ENCODE measurements at regions not wholly inside any gene's neighbourhood (a gene's known extent, or its start where the extent isn't known, plus 50 kb on each side); places are given as distances from the start of the nearest gene placed in this dataset.

DNA sequence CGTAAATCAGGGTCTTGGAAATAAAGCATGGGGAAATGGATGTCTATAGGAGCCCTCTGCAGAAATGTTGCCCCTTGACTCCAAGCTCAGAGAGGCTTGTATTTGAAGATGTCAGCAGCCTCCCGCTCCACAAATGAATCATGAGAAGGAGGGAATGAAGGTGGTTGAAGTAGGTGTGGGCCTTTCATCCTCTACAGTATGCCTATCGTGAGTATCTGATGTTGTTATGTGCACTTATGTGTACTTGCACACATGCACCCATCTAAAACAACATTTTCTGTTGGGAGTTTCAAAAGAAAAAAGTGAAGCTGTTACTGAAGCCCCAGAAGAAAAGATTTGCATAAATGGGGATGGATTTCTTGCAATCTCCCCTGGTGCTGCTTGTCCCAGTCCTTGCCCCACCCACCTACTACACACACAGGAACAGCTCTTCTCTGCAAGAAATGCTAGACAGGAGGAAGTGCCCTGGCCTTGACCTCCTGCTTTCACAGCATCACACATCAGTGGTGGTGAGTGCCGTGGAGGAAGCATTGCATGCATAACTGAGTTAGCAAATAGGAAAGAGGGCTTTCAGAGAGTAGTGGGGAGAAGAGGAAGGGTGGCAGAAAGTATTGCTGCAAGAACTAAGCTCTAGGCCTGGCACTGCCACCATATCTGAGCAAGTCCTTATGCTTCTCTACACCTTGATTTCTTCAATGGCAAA, 156.1 kb downstream of the SNX18 start:
- BruUV-seq (replicated peaks) = no TSS peak
- DNase-seq (ENCODE audit: low spot score) = peak; percentile 14
- TF ChIP-seq, protein P1, sequence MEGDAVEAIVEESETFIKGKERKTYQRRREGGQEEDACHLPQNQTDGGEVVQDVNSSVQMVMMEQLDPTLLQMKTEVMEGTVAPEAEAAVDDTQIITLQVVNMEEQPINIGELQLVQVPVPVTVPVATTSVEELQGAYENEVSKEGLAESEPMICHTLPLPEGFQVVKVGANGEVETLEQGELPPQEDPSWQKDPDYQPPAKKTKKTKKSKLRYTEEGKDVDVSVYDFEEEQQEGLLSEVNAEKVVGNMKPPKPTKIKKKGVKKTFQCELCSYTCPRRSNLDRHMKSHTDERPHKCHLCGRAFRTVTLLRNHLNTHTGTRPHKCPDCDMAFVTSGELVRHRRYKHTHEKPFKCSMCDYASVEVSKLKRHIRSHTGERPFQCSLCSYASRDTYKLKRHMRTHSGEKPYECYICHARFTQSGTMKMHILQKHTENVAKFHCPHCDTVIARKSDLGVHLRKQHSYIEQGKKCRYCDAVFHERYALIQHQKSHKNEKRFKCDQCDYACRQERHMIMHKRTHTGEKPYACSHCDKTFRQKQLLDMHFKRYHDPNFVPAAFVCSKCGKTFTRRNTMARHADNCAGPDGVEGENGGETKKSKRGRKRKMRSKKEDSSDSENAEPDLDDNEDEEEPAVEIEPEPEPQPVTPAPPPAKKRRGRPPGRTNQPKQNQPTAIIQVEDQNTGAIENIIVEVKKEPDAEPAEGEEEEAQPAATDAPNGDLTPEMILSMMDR (conservative IDR thresholded peaks at IDR 0.05; ENCODE audit: low read length) = no peak
- no peak for TF ChIP-seq EZH2phosphoT487 (IDR thresholded peaks at IDR 0.05; ENCODE audit: borderline replicate concordance, low read depth, low read length)
- Histone ChIP-seq H3K4me3 (ENCODE audit: low read depth, low read length, poor library complexity, severe bottlenecking) (no peak overlapping the region), H3K9me2 (ENCODE audit: insufficient read depth, low read length) (no peaks in the 10 kb centered on the region), H3K27ac (ENCODE audit: low read depth, low read length, poor library complexity, severe bottlenecking) (no peak overlapping the region), H3K4me2 (ENCODE audit: low read length) (no peak overlapping the region), H3K79me2 (ENCODE audit: insufficient read depth, low read depth, low read length) (no peaks in the 10 kb centered on the region), H2AFZ (ENCODE audit: low read length) (no peak overlapping the region), H4K20me1 (ENCODE audit: insufficient read depth, low read length) (no peaks in the 10 kb centered on the region), H3K4me1 (ENCODE audit: insufficient read depth, low read length, poor library complexity, severe bottlenecking) (no peaks in the 10 kb centered on the region), H3K36me3 (ENCODE audit: insufficient read depth, low read length) (no peaks in the 10 kb centered on the region), H3K9me3 (ENCODE audit: low read length) (peaks cover 20% of the 10 kb centered on the region)
- ChIA-PET POLR2A (no interaction called here), CTCF (ENCODE audit: unreplicated experiment) (no interaction called here)
- intact Hi-C loops (cut with micrococcal nuclease; ENCODE audit: unreplicated experiment) = no loop called here

DNA sequence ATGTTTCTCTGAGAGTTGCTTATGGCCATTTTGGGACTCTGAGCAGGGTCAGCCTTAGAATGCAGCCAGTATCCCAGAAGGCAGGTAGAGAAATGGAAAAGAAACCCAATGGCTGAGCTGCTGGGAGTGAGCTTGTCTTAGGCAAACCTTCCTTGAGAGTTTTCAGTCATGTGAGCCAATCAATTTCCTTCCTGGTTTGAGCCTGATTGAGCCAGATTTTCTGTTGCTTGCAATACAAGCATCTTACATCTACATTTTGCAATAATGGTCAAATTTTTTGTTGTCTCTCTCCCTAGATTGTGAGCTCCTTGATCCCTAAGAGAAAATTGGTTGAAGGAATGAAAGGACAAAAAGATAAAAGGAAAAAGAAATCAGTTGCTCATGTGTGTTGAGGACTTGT, 155.3 kb downstream of the SNX18 start:
- Histone ChIP-seq H3K27ac (ENCODE audit: low read depth, low read length, poor library complexity, severe bottlenecking) (no peak overlapping the region), H3K79me2 (ENCODE audit: insufficient read depth, low read depth, low read length) (no peaks in the 10 kb centered on the region), H3K4me2 (ENCODE audit: low read length) (no peak overlapping the region), H3K9me2 (ENCODE audit: insufficient read depth, low read length) (no peaks in the 10 kb centered on the region), H3K9me3 (ENCODE audit: low read length) (peaks cover 20% of the 10 kb centered on the region), H4K20me1 (ENCODE audit: insufficient read depth, low read length) (no peaks in the 10 kb centered on the region), H3K4me1 (ENCODE audit: insufficient read depth, low read length, poor library complexity, severe bottlenecking) (no peaks in the 10 kb centered on the region), H3K4me3 (ENCODE audit: low read depth, low read length, poor library complexity, severe bottlenecking) (no peak overlapping the region), H3K36me3 (ENCODE audit: insufficient read depth, low read length) (no peaks in the 10 kb centered on the region), H2AFZ (ENCODE audit: low read length) (no peak overlapping the region)
- CTCF ChIA-PET (ENCODE audit: unreplicated experiment) = no interaction called here
- POLR2A ChIA-PET = interaction anchor here (1.3 kb wide), 1 partner anchor 14 kb away, joined by 4 read pairs; no protein-coding TSS in a partner anchor
- intact Hi-C loops (cut with micrococcal nuclease; ENCODE audit: unreplicated experiment) = no loop called here
- no peak for DNase-seq (ENCODE audit: low spot score)
- no peak for TF ChIP-seq EZH2phosphoT487 (IDR thresholded peaks at IDR 0.05; ENCODE audit: borderline replicate concordance, low read depth, low read length)
- TF ChIP-seq, protein P1 (conservative IDR thresholded peaks at IDR 0.05; ENCODE audit: low read length) = no peak
- BruUV-seq (replicated peaks) = no TSS peak

DNA sequence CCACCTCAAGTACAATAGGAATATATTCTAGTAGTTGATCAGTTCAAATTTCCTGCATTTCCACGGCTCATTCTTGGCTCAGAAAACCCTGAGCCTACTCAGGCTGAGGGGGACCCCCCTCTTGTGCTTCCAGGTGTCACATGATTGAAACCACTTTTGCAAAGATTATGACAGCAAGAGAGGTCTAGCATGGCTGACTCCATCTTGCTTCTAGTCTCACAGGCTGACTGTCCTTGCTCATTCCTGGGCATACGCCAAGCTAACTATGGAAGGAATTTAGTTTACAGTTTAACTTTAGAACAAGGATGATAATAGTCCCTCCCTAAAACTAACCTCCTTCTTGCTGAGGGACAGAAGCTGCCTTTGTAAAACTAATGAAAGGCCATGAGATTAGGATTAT, 154.1 kb downstream of the SNX18 start:
- Histone ChIP-seq H3K79me2 (ENCODE audit: insufficient read depth, low read depth, low read length) (no peaks in the 10 kb centered on the region), H2AFZ (ENCODE audit: low read length) (no peak overlapping the region), H3K4me2 (ENCODE audit: low read length) (no peak overlapping the region), H4K20me1 (ENCODE audit: insufficient read depth, low read length) (no peaks in the 10 kb centered on the region), H3K9me3 (ENCODE audit: low read length) (peaks cover 20% of the 10 kb centered on the region), H3K9me2 (ENCODE audit: insufficient read depth, low read length) (no peaks in the 10 kb centered on the region), H3K27ac (ENCODE audit: low read depth, low read length, poor library complexity, severe bottlenecking) (no peak overlapping the region), H3K4me1 (ENCODE audit: insufficient read depth, low read length, poor library complexity, severe bottlenecking) (no peaks in the 10 kb centered on the region), H3K4me3 (ENCODE audit: low read depth, low read length, poor library complexity, severe bottlenecking) (no peak overlapping the region), H3K36me3 (ENCODE audit: insufficient read depth, low read length) (no peaks in the 10 kb centered on the region)
- ChIA-PET CTCF (ENCODE audit: unreplicated experiment) (no interaction called here), POLR2A (interaction anchor here (1.3 to 1.6 kb wide), 2 partner anchors 12 to 31 kb away, joined by 4 read pairs; no protein-coding TSS in a partner anchor)
- no TSS peak for BruUV-seq (replicated peaks)
- intact Hi-C loops (cut with micrococcal nuclease; ENCODE audit: unreplicated experiment) = no loop called here
- no peak for DNase-seq (ENCODE audit: low spot score)
- no peak for TF ChIP-seq EZH2phosphoT487 (IDR thresholded peaks at IDR 0.05; ENCODE audit: borderline replicate concordance, low read depth, low read length)
- TF ChIP-seq, protein P1 (conservative IDR thresholded peaks at IDR 0.05; ENCODE audit: low read length) = no peak
